T-helper 1 cell treated with Interleukin-12 subunit alpha and Interleukin-12 subunit beta and Interleukin-4 antibody, amounts not matched to agents 30 ng/mL and 1 ng/mL, for 36 hours (primary cell): ENCODE measurements at regions not wholly inside any gene's neighbourhood (a gene's known extent, or its start where the extent isn't known, plus 50 kb on each side); places are given as distances from the start of the nearest gene placed in this dataset.
"Not testable (repeated sequence)": the region's sequence is repeated elsewhere in the genome, so short reads cannot be mapped to it uniquely, and the experiment has no call there.

Experiments used
- intact Hi-C: fragments of 100-400 bp; cut with micrococcal nuclease; formaldehyde crosslinking; loops from one replicate; pipeline ENCODE4 v1.15.1; 2024

DNA sequence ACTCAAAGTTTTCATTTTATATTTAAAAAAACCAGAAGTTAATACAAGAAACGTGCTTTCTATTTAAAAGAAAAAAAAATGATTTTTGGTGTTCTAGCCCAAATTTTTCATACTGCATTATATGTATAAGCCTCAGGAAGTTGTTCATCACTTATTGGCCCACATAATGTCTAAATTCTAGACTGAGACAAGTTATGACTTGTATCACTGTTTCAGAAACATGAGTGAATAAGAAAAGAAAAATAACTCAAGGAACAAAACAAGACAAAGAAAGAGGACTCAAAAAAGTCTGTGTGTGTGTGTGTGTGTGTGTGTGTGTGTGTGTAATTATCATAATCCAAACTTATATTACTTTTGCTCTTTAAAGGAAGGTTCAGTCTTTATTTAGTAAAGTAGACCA is 929.8 kb downstream of the GALC start:
- intact Hi-C loops: no loop called here

DNA sequence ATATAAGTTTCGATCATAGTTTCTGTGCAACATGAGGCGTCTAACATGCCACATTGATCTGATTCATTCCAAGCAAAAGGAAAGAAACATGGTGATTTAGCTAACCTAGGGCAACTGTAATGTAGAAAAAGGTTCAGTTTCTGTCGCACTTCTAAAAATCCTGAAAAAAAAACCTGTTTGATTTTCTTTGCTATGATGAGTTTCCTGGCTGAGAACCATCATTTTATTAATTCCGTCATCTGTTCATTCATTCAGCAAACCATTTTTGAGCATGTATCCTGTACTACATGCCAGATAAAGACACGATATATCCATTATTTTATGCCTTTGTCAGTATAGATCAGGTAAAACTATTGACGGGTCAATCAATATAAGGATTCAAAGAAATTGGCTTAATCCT is 932.6 kb downstream of the GALC start:
- intact Hi-C loops: no loop called here

DNA sequence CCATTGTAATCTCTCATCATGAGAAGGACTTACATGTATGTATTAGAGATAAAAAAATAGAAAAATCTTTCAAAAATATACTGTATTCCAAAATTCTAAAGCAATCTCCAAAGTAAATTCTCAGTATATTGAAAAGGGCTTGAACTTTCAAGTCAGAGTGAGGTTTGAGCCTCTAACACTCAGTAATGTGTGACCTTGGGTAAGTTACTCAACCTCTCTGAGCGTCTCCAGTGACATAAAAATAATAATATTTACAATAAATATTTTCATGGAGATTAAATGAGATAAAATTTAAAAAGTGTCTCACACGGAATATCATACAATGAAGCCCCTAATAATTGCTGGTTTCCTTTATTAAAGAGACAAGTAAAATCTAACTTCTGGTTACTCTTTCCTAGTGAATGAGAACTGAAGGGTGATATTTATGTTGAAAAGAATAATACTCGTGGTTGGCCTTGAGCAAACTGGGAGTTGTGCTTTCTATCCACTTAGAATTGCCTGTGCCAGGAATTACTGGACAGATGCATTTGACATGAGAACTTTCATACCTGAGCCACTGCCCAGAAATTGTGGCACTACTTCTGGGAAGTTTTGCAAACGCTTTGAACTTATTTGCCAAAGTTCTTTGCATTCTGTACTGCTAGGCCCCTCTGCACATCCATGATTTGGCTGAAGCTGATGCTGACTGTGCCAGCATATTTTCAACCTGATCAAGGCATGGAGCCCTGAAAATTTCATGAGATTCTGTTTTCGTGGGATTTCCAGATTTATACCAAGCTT is 933.7 kb downstream of the GALC start:
- intact Hi-C loops: no loop called here

DNA sequence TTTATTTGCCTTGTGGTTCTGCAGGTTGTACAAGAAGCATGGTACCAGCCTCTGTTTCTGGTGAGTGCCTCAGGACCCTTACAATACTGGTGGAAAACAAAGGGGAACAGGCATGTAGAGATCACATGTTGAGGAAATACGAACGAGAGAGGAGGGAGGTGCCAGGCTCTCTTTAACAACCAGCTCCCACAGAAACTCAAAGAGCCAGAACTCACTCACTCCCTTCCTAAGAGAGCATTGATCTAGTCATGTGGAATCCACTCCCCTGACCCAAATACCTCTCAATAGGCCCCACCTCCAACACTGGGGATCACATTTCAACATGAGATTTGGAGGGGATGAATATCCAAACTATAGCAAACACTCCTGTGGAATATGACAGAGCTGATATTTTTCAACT is 938.0 kb downstream of the GALC start:
- intact Hi-C loops: no loop called here

DNA sequence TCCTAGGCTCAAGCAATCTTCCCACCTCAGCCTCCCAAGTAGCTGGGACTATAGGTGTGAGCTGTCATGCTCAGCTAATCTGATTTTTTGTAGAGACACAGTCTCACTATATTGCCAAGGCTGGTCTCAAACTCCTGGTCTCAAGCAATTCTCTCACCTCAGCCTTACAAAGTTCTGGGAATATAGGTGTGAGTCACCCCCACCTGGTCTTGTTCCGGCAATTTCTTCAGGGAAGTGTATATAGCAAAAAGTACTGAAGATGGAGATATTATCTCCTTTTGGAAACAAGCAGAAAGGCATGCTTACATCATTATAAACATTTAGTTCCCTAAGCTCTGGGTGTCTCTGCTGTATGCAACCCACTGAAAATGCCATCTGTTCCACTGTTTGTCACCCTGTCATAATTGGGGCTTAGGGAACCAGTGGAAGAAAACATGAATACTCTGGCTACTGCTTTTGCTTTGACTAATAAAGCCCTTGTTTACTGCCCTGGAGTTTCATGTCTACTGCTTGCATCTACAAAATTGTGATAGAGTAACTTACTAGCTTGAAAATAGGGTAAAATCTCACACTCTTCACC is 940.2 kb downstream of the GALC start:
- intact Hi-C loops: no loop called here

DNA sequence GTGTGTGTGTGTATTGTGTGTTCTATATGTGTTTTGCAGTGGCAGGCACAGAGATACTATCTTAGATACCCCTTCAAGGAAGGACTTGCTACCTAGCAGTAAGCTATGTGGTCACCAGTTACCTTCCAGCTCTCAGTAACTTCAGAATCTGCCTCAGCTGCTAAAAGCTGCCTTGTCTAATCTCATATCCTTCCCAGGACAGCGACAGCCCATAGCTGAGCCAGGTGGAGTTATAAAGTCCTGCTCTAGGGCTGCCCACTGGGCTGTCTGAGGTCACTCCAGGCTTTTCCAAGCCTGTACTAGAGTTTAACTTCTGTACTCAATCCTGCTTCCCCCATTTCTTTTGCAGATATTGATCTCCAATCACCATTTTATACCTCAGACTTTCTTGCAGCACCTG is 942.6 kb downstream of the GALC start:
- intact Hi-C loops: no loop called here

DNA sequence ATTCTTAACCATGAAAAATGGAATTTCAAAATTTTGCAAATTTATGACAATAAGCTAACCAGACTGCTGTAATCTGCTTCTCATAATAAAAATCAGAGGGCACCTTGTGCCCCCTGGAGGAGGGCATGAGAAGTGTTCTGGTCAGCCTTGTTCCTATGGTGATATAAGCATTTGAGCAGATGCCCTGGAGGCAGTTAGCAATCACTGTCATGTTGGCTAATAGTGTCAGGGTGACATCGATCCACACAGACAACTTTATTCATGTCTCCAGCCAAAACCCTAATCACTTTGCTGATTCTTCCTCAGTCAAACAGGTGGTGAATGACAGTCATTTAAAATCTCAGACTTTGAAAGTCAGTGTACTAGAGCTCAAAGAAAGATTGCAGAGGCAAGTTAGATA is 943.0 kb downstream of the GALC start:
- intact Hi-C loops: no loop called here

DNA sequence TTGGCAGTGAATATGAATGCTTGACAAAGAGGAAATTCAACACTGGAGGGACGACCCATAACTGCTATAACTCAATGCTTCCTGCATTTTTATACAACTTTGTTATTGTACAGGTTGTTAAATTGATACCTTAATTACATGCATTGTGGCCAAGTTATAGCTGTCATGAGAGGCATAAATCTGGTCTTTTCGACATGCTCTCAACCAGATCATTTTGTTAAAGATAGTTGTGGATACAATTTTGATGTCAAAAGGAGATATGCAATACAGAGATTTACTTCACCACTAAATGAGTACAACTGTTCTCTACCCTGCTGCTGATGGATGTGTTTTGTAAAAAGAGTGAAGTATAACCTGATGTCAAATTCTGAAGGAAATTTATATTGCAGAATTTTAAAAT is 946.0 kb downstream of the GALC start:
- intact Hi-C loops: no loop called here

DNA sequence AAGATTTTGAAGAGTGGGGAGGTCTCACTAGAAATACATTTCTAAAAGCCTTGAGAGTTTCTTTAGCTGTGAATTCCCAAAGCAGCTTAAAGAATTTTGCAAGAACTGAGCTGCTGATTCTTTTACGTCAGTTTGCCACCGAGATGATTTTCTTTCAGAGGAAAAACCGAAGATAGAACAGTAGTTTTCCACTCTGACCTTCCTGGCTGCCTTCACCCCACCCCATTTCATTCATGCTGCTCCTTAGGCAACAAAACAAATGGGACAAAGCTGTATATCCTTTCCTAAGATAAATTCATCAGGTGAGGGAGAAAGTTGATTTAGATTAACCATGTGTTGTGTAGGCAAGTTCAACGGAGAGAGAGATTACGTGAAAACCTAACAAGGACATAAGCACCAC is 947.0 kb downstream of the GALC start:
- intact Hi-C loops: no loop called here

DNA sequence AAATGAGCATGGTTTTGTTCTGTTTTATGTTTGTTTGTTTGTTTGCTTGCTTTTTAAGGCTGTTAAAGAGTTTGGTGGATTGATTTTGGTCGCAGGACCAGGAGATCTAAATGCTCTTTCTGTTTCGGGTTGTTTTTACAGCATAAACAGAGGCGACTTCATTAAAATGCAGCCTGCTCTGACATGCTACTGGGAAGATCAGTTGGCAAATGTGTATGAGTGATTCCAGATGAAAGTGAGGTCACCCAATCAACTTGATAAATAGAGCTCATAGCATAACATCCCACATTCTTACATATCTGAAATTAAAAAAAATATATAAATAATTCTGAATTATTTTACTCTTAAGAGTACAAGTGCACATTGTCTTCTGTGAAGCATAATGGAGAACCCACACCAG is 947.7 kb downstream of the GALC start:
- intact Hi-C loops: no loop called here

DNA sequence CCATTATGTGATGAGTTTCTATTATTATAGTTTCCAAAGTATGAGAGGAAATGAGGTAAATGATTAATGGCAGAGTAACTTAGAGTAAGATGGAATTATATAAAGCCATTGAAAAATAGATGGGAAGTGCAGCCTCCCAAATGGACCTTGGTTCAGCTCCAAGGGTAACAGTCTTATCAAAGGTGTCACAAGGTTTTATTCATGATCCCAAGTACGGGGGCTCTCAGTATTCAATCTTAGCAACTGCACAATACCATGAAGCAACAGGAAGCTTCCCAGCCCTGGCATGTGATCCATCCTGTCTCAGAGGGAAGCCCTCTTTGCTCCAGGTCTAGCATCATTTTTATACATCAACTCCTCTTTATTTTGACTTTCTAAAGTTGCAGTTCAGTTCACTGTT is 948.2 kb downstream of the GALC start:
- intact Hi-C loops: no loop called here

DNA sequence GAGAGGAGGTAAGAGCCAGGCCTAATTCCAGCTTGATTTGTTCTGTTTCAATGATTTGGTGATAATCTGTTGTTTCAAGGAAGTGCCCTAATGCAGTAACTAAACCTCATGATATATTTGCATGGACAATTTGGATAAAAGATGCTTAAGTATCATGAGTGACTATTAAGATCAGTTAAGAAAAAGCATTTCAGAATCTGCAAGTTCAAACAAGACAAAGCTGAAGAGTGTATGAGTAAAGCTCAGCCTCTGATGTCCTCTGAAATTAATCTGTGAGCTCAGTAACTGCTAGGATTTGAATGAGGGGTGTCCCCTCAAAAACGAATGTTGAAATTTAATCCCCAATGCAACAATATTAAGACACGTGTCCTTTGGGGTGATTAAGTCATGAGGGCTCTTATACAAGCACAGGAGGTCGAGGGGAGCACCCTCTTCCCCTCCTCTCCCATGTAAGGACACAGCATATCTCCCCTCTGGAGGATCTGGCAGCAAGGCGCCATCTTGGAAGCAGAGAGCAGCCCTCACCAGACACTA is 949.2 kb downstream of the GALC start:
- intact Hi-C loops: no loop called here

DNA sequence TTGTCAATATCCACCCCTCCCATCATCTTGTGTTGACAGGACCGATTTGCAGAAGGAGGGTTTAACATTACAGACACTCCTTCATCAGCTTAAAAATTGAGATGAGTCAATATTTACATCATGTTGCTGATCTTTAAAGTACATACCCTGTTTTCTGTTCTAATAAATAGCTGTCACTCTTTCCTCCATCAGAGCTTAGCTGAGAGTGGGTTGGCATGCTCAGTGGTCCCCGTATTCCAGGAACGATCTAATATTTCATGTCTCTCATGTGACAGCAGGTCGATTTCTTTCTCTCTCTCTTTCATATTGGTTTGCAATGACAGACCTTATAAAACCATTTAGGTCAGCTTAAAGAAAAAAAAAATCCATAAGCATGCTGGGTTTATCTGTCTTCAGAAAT is 950.6 kb downstream of the GALC start:
- intact Hi-C loops: no loop called here

DNA sequence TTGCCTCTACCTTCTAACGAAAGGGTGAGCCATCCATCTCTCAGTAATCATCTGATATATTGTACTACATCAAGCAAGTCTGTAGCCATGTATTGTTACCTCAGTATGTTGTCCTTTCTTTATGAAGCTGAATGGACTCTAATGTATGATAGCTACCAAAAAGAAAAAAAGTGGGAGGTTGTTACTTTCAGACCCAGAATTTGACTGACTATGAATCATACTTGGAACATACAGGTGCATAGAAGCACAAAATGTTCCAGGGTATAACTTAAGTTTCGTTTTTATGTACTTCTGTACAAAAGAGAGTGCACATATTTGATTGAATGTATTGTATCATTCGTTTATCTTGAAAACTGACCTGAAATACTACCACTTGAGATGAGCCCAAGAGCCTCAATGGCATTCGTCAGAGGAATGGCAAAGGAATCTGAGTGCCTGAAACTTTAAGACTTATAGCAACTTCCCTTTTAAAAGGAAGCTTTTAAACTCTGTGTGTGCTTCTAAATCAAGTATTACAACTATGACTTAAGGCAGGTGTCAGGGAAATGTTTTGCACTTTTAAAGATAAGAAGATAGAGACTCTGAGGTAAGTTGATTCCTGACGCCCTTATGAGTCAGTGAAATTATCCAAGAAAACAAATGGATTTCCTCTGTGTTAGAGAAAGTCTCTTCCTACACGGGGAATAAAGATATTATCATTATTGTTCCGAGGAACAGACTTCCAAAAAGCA is 951.5 kb downstream of the GALC start:
- intact Hi-C loops: no loop called here

DNA sequence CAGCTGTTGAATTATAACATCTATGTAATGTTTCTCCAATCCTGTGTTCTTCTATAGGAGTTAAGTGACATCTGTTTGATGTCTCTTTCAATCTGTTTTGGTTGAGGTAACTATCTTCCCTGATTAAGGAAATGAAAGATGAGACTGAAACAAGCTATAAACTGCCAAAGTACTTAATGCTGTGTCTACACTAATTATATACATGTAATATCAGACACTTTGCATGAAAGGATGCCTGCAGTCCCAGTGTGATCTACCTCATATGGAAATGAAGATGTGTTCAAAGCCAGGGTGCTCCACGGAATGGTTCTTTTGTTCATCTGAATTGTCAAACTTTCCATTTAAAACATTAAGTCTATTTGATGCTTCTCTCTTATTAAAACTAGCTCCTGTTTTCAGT is 958.3 kb downstream of the GALC start:
- intact Hi-C loops: no loop called here

DNA sequence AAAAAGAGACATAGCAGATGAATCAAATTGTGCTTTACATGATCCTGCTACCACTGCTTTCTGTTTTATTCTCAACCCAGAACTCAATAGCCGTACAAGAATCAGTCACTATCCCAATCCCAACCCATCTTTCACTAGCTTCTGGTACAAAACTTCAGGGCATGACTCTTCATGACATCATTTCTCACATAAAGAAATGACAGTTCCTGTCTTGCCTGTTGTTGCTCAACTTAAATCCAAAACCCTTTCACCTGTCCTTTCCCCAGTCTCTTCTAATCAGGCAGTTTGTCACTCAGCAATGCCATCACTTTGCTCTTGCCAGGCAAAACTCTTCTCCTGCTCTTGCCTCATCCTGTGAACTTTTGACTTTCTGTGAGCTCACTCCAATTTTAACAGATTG is 962.8 kb downstream of the GALC start:
- intact Hi-C loops: no loop called here

DNA sequence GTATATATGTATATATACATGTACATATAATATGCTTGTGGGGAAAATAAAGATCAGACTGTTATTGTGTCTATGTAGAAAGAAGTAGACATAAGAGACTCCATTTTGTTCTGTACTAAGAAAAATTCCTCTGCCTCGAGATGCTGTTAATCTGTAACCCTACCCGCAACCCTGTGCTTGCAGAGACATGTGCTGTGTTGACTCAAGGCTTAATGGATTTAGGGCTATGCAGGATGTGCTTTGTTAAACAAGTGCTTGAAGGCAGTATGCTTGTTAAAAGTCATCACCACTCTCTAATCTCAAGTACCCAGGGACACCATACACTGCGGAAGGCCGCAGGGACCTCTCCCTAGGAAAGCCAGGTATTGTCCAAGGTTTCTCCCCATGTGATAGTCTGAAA is 972.9 kb downstream of the GALC start:
- intact Hi-C loops: not testable (repeated sequence)

DNA sequence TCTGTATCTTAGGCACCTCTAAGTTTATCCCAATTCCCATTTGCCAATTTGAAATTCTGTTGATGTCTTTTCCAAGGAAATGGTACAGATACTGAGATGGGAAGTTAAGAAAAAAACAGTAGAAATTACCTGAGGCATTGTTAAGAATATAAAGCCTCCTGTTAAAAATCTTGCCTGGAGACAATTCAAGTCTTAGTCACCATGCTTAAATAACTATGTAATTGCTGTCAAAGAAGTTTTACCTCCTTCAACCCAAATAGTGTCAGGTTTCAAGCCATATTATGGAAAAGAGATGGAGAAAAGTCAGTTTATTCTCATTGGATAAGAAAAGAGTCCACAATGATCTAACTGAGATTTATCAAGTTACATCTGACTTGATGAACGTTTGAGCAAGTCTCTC is 974.7 kb downstream of the GALC start:
- intact Hi-C loops: no loop called here

DNA sequence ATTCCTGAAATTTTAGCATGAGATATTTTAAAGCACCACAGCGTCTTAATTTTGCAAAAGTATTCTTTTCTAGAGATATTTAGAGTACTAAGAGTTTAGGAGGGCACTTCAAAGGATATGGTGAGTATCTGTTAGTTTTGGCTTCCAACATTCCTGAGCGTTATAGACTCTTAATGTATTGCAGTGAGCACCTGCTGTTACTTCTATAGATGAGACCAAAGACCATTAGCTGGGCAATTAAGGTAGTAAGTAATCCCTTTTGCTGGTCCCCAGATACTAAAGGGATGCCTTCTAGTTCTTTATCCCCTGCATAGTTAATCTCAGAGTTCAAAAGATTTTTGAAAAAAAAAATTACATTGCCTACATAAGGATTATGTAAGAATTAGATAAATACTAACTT is 975.6 kb downstream of the GALC start:
- intact Hi-C loops: no loop called here

DNA sequence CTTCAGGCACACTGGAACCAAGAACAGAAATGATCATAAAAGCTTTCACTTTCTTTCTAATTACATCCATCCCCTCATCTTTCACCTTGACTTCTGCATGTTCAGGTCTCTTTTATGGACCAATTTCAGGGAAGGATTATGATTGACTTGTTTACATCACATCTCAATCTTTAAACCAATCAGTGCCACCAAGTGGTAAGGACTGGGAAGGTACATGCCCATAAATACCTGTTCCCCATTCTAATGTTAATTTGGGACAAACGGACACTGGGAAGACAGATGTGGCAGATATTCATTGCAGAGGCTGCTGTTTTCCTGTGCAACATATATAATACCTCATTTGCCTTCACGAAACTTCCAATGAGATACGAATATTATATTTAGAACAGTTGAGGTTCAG is 978.1 kb downstream of the GALC start:
- intact Hi-C loops: no loop called here

DNA sequence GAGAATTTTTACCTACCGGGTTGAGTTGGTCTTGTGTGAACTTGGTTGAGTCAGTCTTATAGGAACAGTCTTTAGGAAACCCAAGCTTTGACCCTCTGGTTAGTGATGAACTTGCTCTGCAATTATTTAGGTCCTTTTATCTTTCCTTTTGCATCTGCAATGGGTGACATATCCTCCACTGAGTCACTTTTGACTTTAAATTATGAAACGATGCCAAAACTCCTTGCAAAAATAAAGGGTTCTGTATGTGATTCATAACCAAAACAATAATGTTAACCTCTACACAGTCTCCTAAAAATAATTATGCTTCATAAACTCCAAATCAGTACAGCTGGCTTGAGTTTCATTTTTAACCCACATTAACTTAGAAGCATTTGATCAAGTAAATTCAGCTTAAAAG is 979.4 kb downstream of the GALC start:
- intact Hi-C loops: no loop called here

DNA sequence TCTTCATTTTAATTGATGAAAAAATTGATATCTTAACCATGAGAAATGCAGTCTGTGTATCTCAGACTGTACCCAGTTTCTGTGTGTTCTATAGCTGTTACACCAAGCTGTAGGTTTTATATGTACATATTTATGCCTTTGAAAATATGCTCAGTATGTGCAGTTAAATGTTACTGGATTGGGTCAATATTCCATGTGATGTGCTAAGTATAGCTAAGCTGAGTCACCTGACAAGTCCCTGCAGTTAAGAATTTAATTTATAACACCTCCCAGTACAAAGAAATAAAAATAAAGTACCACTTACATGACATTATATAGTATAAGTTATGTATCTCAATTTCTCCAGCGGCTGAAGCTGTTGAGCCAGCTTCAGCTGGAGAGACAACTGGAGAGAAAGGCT is 984.0 kb downstream of the GALC start:
- intact Hi-C loops: no loop called here

DNA sequence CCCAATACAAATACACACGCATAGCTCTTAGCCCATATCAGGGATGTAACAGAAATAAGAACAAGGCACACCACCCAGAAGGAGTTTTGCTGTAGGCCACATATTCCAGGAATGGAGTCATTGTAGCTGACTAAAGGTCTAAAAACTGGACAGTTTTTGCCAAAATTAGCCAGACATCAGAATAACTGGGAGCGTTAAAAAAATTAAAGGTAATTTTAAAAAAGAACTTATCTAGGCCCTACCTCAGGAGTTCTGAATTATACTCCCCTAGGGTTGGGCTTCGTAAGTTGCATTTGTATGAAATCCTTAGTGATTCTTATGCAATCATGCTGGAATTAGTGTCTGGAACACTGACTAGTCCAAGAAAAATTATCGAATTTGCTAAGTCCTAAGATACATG is 987.7 kb downstream of the GALC start:
- intact Hi-C loops: no loop called here
